OCI-LY3 (cell line): ENCODE measurements at regions not wholly inside any gene's neighbourhood (a gene's known extent, or its start where the extent isn't known, plus 50 kb on each side); places are given as distances from the start of the nearest gene placed in this dataset.

Experiments
- H2AFZ ChIP-seq: fragments of 200-600, 300-600 bp; shearing (Covaris generic); 2 replicates; pipeline ENCODE4 v1.6.0; 2014; ENCODE audit warnings: antibody characterized with exemption, low read depth, low read length
- H3K27ac ChIP-seq: fragments of 200-600, 300-600 bp; sonication (generic); 2 replicates; pipeline ENCODE4 v1.5.1; 2014; ENCODE audit warnings: mild to moderate bottlenecking, low read length, moderate library complexity, mixed read lengths
- H3K27me3 ChIP-seq: fragments of 200-600, 300-600 bp; sonication (generic); 2 replicates; pipeline ENCODE4 v1.6.1; 2014; ENCODE audit warnings: low read depth, low read length, mixed read lengths
- H3K36me3 ChIP-seq: fragments of 200-600, 300-600 bp; sonication (generic); replicated peaks from 2 replicates; pipeline ENCODE3; 2014; ENCODE audit warnings: low read depth, low read length, mixed read lengths
- H3K4me1 ChIP-seq: fragments of 300-600, 200-600 bp; sonication (generic); 2 replicates; pipeline ENCODE4 v1.6.1; 2014; ENCODE audit warnings: low read length, mixed read lengths
- H3K4me2 ChIP-seq: fragments of 200-600, 300-600 bp; sonication (generic); 2 replicates; pipeline ENCODE4 v1.6.1; 2014; ENCODE audit warnings: low read length, mixed read lengths
- H3K4me3 ChIP-seq: fragments of 300-600, 200-600 bp; sonication (generic); 2 replicates; pipeline ENCODE4 v1.5.1; 2014; ENCODE audit warnings: antibody characterized with exemption, mild to moderate bottlenecking, low read length, moderate library complexity
- H3K79me2 ChIP-seq: fragments of 300-600, 200-600 bp; shearing (Covaris generic); 2 replicates; pipeline ENCODE4 v1.6.1; 2014; ENCODE audit warnings: mild to moderate bottlenecking, low read length, mixed read lengths
- H3K9ac ChIP-seq: fragments of 300-600, 200-600 bp; shearing (Covaris generic); 2 replicates; pipeline ENCODE4 v1.6.0; 2014; ENCODE audit warnings: mild to moderate bottlenecking, low read length, moderate library complexity
- H3K9me3 ChIP-seq: fragments of 200-600, 300-600 bp; shearing (Covaris generic); 2 replicates; pipeline ENCODE4 v1.6.1; 2014; ENCODE audit warnings: low read length, mixed read lengths; ENCODE audit not compliant: insufficient read depth
- H4K20me1 ChIP-seq: fragments of 200-600, 300-600 bp; sonication (generic); 2 replicates; pipeline ENCODE4 v1.6.1; 2016; ENCODE audit warnings: low read length, mixed read lengths; ENCODE audit not compliant: insufficient read depth
- CTCF ChIP-seq: fragments of 200-600, 300-600 bp; sonication (generic); IDR thresholded peaks from 2 replicates; pipeline ENCODE4 v1.5.1; 2014; ENCODE audit warnings: antibody characterized with exemption, low read length, low read depth
- EZH2phosphoT487 ChIP-seq: fragments of 200-600 bp; shearing (Covaris generic); IDR thresholded peaks from 2 replicates; pipeline ENCODE4 v1.6.1; 2018; ENCODE audit warnings: antibody characterized with exemption, mixed run types, low read depth

- H3K79me2 ChIP-seq: no peaks in the 10 kb centered on the region
- no peaks in the 10 kb centered on the region for H3K27me3 ChIP-seq
- TF ChIP-seq CTCF: no peak
- TF ChIP-seq EZH2phosphoT487: no peak
- no peak overlapping the region for H3K9ac ChIP-seq
- H3K36me3 ChIP-seq: no peaks in the 10 kb centered on the region
- peaks cover 5% of the 10 kb centered on the region; the same call in 1 of the 2 replicates for H3K4me1 ChIP-seq
- H4K20me1 ChIP-seq: no peaks in the 10 kb centered on the region
- no peaks in the 10 kb centered on the region for H3K9me3 ChIP-seq
- H3K27ac ChIP-seq: no peak overlapping the region
- no peak overlapping the region for H2AFZ ChIP-seq
- H3K4me2 ChIP-seq: no peak overlapping the region
- no peak overlapping the region for H3K4me3 ChIP-seq
Observed at GRCh38 chr4:128350449-128351045, 62.9 kb upstream of the PGRMC2 start.

GRCh38 chr4:128349921-128350320 lies 62.3 kb upstream of the PGRMC2 start:
- Histone ChIP-seq H3K9ac (no peak overlapping the region), H3K4me2 (no peak overlapping the region), H3K27me3 (no peaks in the 10 kb centered on the region), H3K36me3 (no peaks in the 10 kb centered on the region), H2AFZ (no peak overlapping the region), H3K4me3 (no peak overlapping the region), H3K27ac (no peak overlapping the region), H4K20me1 (no peaks in the 10 kb centered on the region), H3K9me3 (no peaks in the 10 kb centered on the region), H3K4me1 (no peaks in the 10 kb centered on the region), H3K79me2 (no peaks in the 10 kb centered on the region)
- no peak for TF ChIP-seq EZH2phosphoT487
- TF ChIP-seq CTCF: no peak

DNA sequence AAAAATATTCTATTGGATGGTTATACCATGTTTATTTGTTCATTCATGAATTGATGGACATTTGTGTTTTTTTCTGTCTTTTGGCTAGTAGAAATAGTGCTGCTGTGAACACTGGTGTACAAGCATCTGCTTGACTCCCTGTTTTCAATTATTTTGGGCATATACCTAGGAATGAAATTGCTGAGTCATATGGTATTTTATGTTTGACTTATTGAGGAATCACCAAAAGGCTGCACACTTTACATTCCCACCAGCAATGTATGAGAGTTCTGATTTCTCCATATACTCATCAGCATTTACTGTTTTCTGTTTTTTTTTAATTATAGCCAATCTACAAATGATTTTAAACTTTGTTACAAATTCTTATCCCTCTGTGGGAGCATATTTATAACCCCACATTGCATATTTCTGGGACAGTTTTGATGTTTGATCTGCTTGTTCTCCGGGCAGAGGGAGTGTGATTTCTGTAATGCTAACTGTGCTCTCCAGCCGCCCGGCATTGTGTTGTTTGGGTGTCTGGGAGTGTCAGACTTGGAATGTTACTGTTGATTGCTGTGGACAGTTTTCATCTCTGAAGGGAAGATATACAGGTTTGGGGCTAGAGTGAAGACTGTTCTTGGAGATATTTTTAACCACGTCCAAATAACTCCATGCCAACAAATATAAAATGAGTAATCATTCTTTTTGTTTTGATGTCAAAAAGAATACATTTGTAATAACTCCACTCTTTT lies 60.5 kb upstream of the PGRMC2 start:
- H3K9me3 ChIP-seq: no peaks in the 10 kb centered on the region
- TF ChIP-seq CTCF: no peak
- H3K9ac ChIP-seq: no peak overlapping the region
- no peaks in the 10 kb centered on the region for H3K4me1 ChIP-seq
- H3K27me3 ChIP-seq: no peaks in the 10 kb centered on the region
- no peaks in the 10 kb centered on the region for H3K36me3 ChIP-seq
- H3K4me3 ChIP-seq: no peak overlapping the region
- no peak overlapping the region for H3K4me2 ChIP-seq
- no peak overlapping the region for H3K27ac ChIP-seq
- H2AFZ ChIP-seq: no peak overlapping the region
- no peaks in the 10 kb centered on the region for H3K79me2 ChIP-seq
- H4K20me1 ChIP-seq: no peaks in the 10 kb centered on the region

- Histone ChIP-seq H3K4me3 (no peak overlapping the region), H3K4me1 (no peaks in the 10 kb centered on the region), H3K9ac (no peak overlapping the region), H3K9me3 (no peaks in the 10 kb centered on the region), H3K79me2 (no peaks in the 10 kb centered on the region), H3K27ac (no peak overlapping the region), H3K4me2 (no peak overlapping the region), H3K27me3 (no peaks in the 10 kb centered on the region), H2AFZ (no peak overlapping the region), H3K36me3 (no peaks in the 10 kb centered on the region), H4K20me1 (no peaks in the 10 kb centered on the region)
- no peak for TF ChIP-seq CTCF
- no peak for TF ChIP-seq EZH2phosphoT487
Observed at GRCh38 chr4:128347175-128347868, 59.7 kb upstream of the PGRMC2 start.
